ENCODE measurements at regions not wholly inside any gene's neighbourhood (a gene's known extent, or its start where the extent isn't known, plus 50 kb on each side); places are given as distances from the start of the nearest gene placed in this dataset.

DNA sequence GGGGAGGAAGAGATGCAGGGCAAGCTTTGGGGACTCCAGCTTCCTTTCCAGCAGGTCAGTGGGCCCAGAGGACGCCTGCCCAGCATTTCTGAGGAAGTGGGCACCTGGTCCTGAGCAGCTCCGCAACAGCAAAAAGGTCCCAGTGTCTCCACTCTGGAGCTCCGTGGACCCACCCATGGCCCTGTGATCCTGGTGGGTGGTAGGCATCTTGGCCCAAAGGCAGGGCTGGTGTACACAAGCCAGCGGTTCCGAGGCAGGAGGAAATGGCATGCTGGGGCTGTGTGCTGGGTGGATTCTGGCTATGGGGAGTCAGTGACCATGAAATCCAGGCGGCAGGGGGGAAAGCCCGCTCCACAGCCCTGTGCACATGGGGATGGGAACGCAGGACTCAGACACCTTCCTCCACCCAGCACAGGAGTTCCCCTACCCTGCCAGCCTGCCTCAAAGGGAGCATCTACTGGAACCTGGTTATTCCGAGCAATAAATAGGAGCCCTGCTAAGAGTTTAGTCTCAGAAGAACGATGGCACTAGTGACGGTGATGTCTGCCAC, 206.0 kb downstream of the GLI2 start:
- ChIA-PET RAD21 (ENCODE audit: low non-redundant PET in 1 of 2, low total read pairs in 2 of 2, uncharacterized antibody in 2 of 2, unreplicated experiment in 2 of 2) (no interaction called here), CTCF (no interaction called here), POLR2A (interaction anchor here (1.3 kb wide), 1 partner anchor 134 kb away, joined by 3 read pairs; no protein-coding TSS in a partner anchor)
- Histone ChIP-seq H3K36me3 (ENCODE audit: control insufficient read depth in 1 of 2, insufficient read depth in 2 of 2, low read length in 2 of 2) (no peaks in the 10 kb centered on the region), H3K4me2 (ENCODE audit: low read length) (no peak overlapping the region), H3K4me3 (replicated peaks in 1 of 2; ENCODE audit: low read depth in 1 of 2, low read length in 2 of 2) (no peak overlapping the region), H3K27ac (ENCODE audit: low read depth, low read length) (no peak overlapping the region), H3K9me2 (ENCODE audit: insufficient read depth) (no peaks in the 10 kb centered on the region), H3K9me3 (ENCODE audit: control insufficient read depth in 1 of 2, insufficient read depth in 1 of 2, low read depth in 1 of 2, low read length in 2 of 2) (no peaks in the 10 kb centered on the region), H3K79me2 (ENCODE audit: insufficient read depth, low read length) (no peaks in the 10 kb centered on the region), H3K9ac (ENCODE audit: low read length) (no peak overlapping the region), H3K27me3 (ENCODE audit: insufficient read depth, low read length) (peaks cover 3% of the 10 kb centered on the region; the same call in 1 of the 2 replicates), H4K20me1 (ENCODE audit: insufficient read depth) (no peaks in the 10 kb centered on the region), H3K4me1 (ENCODE audit: control insufficient read depth in 1 of 2, insufficient read depth in 2 of 2, low read length in 2 of 2) (peaks cover 3 to 26% of the 10 kb centered on the region in 2 experiments; a peak in 3 of 4 replicates), H2AFZ (ENCODE audit: low read depth, low read length, poor library complexity, severe bottlenecking) (no peak overlapping the region)
- ATAC-seq: no peak
- TF ChIP-seq ZFX (IDR thresholded peaks at IDR 0.05): no peak
- TF ChIP-seq POLR2AphosphoS5 (IDR thresholded peaks at IDR 0.05; ENCODE audit: low read depth, low read length): no peak
- no peak for TF ChIP-seq RAD21 (IDR thresholded peaks at IDR 0.05; ENCODE audit: low read depth)
- TF ChIP-seq POLR2A (IDR thresholded peaks at IDR 0.05; ENCODE audit: borderline replicate concordance, extremely low read depth, insufficient read depth, insufficient read length): no peak
- TF ChIP-seq YY1 (IDR thresholded peaks at IDR 0.05; ENCODE audit: extremely low read depth, insufficient replicate concordance, low read depth, low read length): no peak
- TF ChIP-seq, protein P1, sequence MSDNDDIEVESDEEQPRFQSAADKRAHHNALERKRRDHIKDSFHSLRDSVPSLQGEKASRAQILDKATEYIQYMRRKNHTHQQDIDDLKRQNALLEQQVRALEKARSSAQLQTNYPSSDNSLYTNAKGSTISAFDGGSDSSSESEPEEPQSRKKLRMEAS (IDR thresholded peaks at IDR 0.05): no peak
- no peak for TF ChIP-seq SRF (IDR thresholded peaks at IDR 0.05; ENCODE audit: low read depth)
- TF ChIP-seq SIN3A (IDR thresholded peaks at IDR 0.05; ENCODE audit: low read depth): no peak
- TF ChIP-seq CTCF (IDR thresholded peaks at IDR 0.05 in 2 of 3, conservative IDR thresholded peaks at IDR 0.05 in 1 of 3; ENCODE audit: borderline replicate concordance in 1 of 3, insufficient read depth in 1 of 3, low read depth in 2 of 3, low read length in 2 of 3): no peak
- no peak for TF ChIP-seq ATF3 (IDR thresholded peaks at IDR 0.05)
- TF ChIP-seq ZNF274 (IDR thresholded peaks at IDR 0.05; ENCODE audit: low read depth, low read length): no peak
- no peak for TF ChIP-seq FOSL1 (IDR thresholded peaks at IDR 0.05; ENCODE audit: low read depth)
- no peak for TF ChIP-seq EZH2 (IDR thresholded peaks at IDR 0.05)
- no peak for TF ChIP-seq JUND (IDR thresholded peaks at IDR 0.05)
- TF ChIP-seq SP1 (IDR thresholded peaks at IDR 0.05; ENCODE audit: low read depth): no peak
- TF ChIP-seq EZH2phosphoT487 (IDR thresholded peaks at IDR 0.05; ENCODE audit: borderline replicate concordance): no peak
- TF ChIP-seq ELF1 (IDR thresholded peaks at IDR 0.05; ENCODE audit: borderline replicate concordance, low read depth): no peak
- TF ChIP-seq REST (IDR thresholded peaks at IDR 0.05; ENCODE audit: low read depth): no peak
- TF ChIP-seq CBX3 (IDR thresholded peaks at IDR 0.05; ENCODE audit: low read depth): no peak
- no peak for TF ChIP-seq CEBPB (IDR thresholded peaks at IDR 0.05; ENCODE audit: low read depth)
- intact Hi-C loops (cut with micrococcal nuclease): no loop called here
- no peak for DNase-seq (ENCODE audit: low read depth, low spot score)
- no TSS peak for BruUV-seq (replicated peaks)
